Astrocyte of the cerebellum (primary cell): ENCODE measurements at regions not wholly inside any gene's neighbourhood (a gene's known extent, or its start where the extent isn't known, plus 50 kb on each side); places are given as distances from the start of the nearest gene placed in this dataset.

ENCODE experiments used
- DNase-seq: peaks from one replicate; pipeline ENCODE4 v3.0.0-alpha.2; 2011; ENCODE audit warnings: low read depth
- H3K4me3 ChIP-seq: 2 replicates; pipeline ENCODE4 v1.5.1; 2011; ENCODE audit warnings: mild to moderate bottlenecking, low read depth, low read length, moderate library complexity
- in situ Hi-C: cut with HindIII; loops from 2 replicates; pipeline ENCODE4 v1.10.0; 2017; ENCODE audit warnings: low sequenced_read_pairs
- TF ChIP-seq, protein P1 (sequence below): IDR thresholded peaks from 2 replicates; pipeline ENCODE4 v1.5.1; 2012; ENCODE audit warnings: low read length, low read depth, moderate library complexity, mild to moderate bottlenecking; ENCODE audit errors: missing control alignments

DNA sequence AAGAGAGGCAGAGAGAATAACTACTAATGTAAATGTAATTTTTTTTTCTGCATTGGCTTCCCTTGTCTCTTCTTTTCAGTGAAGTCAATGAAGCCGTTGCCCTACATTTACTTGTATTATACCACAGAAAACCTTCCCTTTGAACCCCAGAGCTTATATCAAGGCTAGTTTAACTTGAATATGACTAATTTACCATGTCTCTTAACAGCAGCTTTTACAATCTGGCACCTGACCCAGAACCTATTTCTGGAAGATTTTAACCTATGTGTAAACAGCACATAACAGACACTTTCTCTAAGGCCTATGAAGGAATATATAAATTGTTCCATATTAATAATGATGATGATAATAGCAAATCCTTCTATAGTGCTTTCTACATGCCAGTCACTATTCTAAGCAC, 580.5 kb upstream of the NXPH2 start:
- in situ Hi-C loops: no loop called here
- TF ChIP-seq, protein P1, sequence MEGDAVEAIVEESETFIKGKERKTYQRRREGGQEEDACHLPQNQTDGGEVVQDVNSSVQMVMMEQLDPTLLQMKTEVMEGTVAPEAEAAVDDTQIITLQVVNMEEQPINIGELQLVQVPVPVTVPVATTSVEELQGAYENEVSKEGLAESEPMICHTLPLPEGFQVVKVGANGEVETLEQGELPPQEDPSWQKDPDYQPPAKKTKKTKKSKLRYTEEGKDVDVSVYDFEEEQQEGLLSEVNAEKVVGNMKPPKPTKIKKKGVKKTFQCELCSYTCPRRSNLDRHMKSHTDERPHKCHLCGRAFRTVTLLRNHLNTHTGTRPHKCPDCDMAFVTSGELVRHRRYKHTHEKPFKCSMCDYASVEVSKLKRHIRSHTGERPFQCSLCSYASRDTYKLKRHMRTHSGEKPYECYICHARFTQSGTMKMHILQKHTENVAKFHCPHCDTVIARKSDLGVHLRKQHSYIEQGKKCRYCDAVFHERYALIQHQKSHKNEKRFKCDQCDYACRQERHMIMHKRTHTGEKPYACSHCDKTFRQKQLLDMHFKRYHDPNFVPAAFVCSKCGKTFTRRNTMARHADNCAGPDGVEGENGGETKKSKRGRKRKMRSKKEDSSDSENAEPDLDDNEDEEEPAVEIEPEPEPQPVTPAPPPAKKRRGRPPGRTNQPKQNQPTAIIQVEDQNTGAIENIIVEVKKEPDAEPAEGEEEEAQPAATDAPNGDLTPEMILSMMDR: no peak
- no peak for DNase-seq

GRCh38 chr2:139359818-139360217, 579.6 kb upstream of the NXPH2 start:
- TF ChIP-seq, protein P1: no peak
- H3K4me3 ChIP-seq: no peak overlapping the region
- no peak for DNase-seq
- in situ Hi-C loops: no loop called here

More for the DNA sequence above, 580.5 kb upstream of the NXPH2 start:
- no peak overlapping the region for H3K4me3 ChIP-seq

- TF ChIP-seq, protein P1: no peak
- no peak overlapping the region for H3K4me3 ChIP-seq
- in situ Hi-C loops: no loop called here
- DNase-seq: no peak
Measured at GRCh38 chr2:139357972-139358371, 577.8 kb upstream of the NXPH2 start.

DNA sequence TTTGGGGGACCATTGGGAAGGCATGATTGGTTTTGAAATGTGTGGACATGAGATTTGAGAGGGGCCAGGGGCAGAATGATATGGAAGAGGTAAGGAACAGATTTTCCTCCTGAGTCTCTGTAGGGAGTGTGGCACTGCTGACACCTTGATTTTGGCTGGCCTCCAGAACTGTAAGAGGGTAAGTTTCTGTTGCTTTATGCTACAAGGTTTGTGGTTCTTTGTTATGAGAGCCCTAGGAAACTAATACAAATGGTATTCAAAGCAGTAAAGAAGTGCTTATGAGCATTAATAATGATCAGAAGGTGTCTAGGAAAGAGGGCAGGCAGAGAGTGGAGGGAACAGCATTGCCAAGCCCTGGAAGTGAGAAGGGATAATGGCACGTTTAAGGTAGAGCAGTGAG, 574.3 kb upstream of the NXPH2 start:
- TF ChIP-seq, protein P1: no peak
- no peak for DNase-seq
- in situ Hi-C loops: no loop called here
- H3K4me3 ChIP-seq: no peak overlapping the region

DNA sequence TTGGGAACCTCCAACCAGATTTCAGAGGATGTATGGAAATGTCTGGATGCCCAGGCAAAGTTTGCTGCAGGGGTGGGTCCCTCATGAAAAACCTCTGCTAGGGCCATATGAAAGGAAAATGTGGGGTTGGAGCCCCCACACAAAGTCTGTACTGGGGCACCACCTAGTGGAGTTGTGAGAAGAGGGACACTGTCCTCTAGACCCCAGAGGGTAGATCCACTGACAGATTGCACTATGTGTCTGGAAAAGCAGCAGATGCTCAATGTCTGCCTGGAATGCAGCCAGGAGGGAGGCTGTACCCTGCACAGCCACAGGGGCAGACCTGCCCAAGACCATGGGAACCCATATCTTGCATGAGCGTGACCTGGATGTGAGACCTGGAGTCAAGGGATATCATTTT, 573.7 kb upstream of the NXPH2 start:
- no peak overlapping the region for H3K4me3 ChIP-seq
- TF ChIP-seq, protein P1: no peak
- no peak for DNase-seq
- in situ Hi-C loops: no loop called here

- TF ChIP-seq, protein P1: no peak
- in situ Hi-C loops: no loop called here
- H3K4me3 ChIP-seq: no peak overlapping the region
- no peak for DNase-seq
Measured at GRCh38 chr2:139317259-139317658, 537.1 kb upstream of the NXPH2 start.

GRCh38 chr2:139314059-139314458, 533.9 kb upstream of the NXPH2 start:
- in situ Hi-C loops: no loop called here
- H3K4me3 ChIP-seq: no peak overlapping the region
- TF ChIP-seq, protein P1: no peak
- DNase-seq: no peak
